ENCODE measurements at regions not wholly inside any gene's neighbourhood (a gene's known extent, or its start where the extent isn't known, plus 50 kb on each side); places are given as distances from the start of the nearest gene placed in this dataset.

- CTCF ChIA-PET: interaction anchor here (0.9 to 7.0 kb wide), 14 partner anchors 9 to 329 kb away, joined by 3 to 103 read pairs (median 4); no protein-coding TSS in a partner anchor
- no peak for TF ChIP-seq ZNF217 (IDR thresholded peaks at IDR 0.05)
- no peak for TF ChIP-seq FOS (IDR thresholded peaks at IDR 0.05; ENCODE audit: borderline replicate concordance, extremely low read depth, insufficient read length)
- no peak for TF ChIP-seq E2F8 (IDR thresholded peaks at IDR 0.05; ENCODE audit: low read depth, partially characterized antibody)
- no peak for TF ChIP-seq ZBTB33 (IDR thresholded peaks at IDR 0.05)
- peak; percentile 49 for TF ChIP-seq YY1 (IDR thresholded peaks at IDR 0.05; ENCODE audit: low read depth, low read length)
- TF ChIP-seq CBX3 (IDR thresholded peaks at IDR 0.05; ENCODE audit: borderline replicate concordance, low read depth): no peak
- TF ChIP-seq REST (IDR thresholded peaks at IDR 0.05; ENCODE audit: low read depth, low read length): no peak
- no peak for TF ChIP-seq EED (IDR thresholded peaks at IDR 0.05; ENCODE audit: low read depth)
- no peak for TF ChIP-seq SPI1 (IDR thresholded peaks at IDR 0.05; ENCODE audit: borderline replicate concordance, insufficient read depth, low read depth, low read length)
- peak; percentile 82 to 89 (median 82) for TF ChIP-seq CTCF (IDR thresholded peaks at IDR 0.05 in 2 of 3, conservative IDR thresholded peaks at IDR 0.05 in 1 of 3; ENCODE audit: control insufficient read depth in 2 of 3, extremely low read depth in 1 of 3, insufficient read depth in 1 of 3, low read depth in 3 of 3, low read length in 3 of 3)
- no peak for TF ChIP-seq MTA2 (IDR thresholded peaks at IDR 0.05; ENCODE audit: low read depth)
- TF ChIP-seq MAX (IDR thresholded peaks at IDR 0.05; ENCODE audit: low read depth, low read length): no peak
These were observed 111.2 kb upstream of the MMS22L start for GRCh38 chr6:97394160-97394748.

More at GRCh38 chr6:97394160-97394748, 111.2 kb upstream of the MMS22L start:
- SMC1A ChIA-PET (ENCODE audit: uncharacterized antibody, unreplicated experiment): interaction anchor here (1.0 to 5.3 kb wide), 7 partner anchors 193 to 328 kb away, joined by 3 to 33 read pairs (median 3); no protein-coding TSS in a partner anchor
- POLR2A ChIA-PET: no interaction called here
- H3K9ac ChIP-seq (ENCODE audit: control insufficient read depth, insufficient read depth, low read length): no peak overlapping the region
- no peaks in the 10 kb centered on the region for H3K27me3 ChIP-seq (replicated peaks in 1 of 2; ENCODE audit: control insufficient read depth in 2 of 2, insufficient read depth in 2 of 2, low read length in 1 of 2)
- H3K4me2 ChIP-seq (ENCODE audit: control insufficient read depth, insufficient read depth): no peak overlapping the region
- 0% methylated on average over 1 of the region's 1 CpG for WGBS (ENCODE audit: insufficient coverage, insufficient replicate concordance, low lambda C conversion rate, missing lambda C conversion rate)
- FAIRE-seq: peak; percentile 95
- no peaks in the 10 kb centered on the region for H3K4me1 ChIP-seq (ENCODE audit: control insufficient read depth, insufficient read depth, low read length)
- no peak overlapping the region for H3K27ac ChIP-seq (ENCODE audit: control insufficient read depth, insufficient read depth)
- no peak overlapping the region for H3K4me3 ChIP-seq
- RAD21 ChIA-PET (ENCODE audit: unreplicated experiment): interaction anchor here (1.0 to 4.4 kb wide), 3 partner anchors 205 to 318 kb away, joined by 4 to 18 read pairs (median 5); no protein-coding TSS in a partner anchor
- intact Hi-C loops (cut with micrococcal nuclease; ENCODE audit: unreplicated experiment): loop anchor here (1.0 kb wide), 2 partner anchors 208 to 326 kb away; no protein-coding TSS in a partner anchor
- in situ Hi-C loops (cut with MboI): loop anchor here (5.0 kb wide), 2 partner anchors 212 to 327 kb away; no protein-coding TSS in a partner anchor
- no peak overlapping the region for H2AFZ ChIP-seq (ENCODE audit: control insufficient read depth, low read depth, low read length)
- no peaks in the 10 kb centered on the region for H3K79me2 ChIP-seq (ENCODE audit: control insufficient read depth, insufficient read depth, low read length)
- peak; percentile 20 for DNase-seq (ENCODE audit: low read depth, low spot score)
- no peaks in the 10 kb centered on the region for H4K20me1 ChIP-seq (ENCODE audit: control insufficient read depth, insufficient read depth)
- ATAC-seq: peak; percentile 81
- H3K9me3 ChIP-seq (replicated peaks; ENCODE audit: control insufficient read depth, insufficient read depth, low read length): no peaks in the 10 kb centered on the region
- H3K36me3 ChIP-seq (ENCODE audit: control insufficient read depth in 2 of 2, insufficient read depth in 2 of 2, low read length in 1 of 2): no peaks in the 10 kb centered on the region
- no TSS peak for BruUV-seq (replicated peaks)

Measured in GM12878 (cell line).